Keratinocyte (primary cell): ENCODE measurements at regions not wholly inside any gene's neighbourhood (a gene's known extent, or its start where the extent isn't known, plus 50 kb on each side); places are given as distances from the start of the nearest gene placed in this dataset.

Experiments
- DNase-seq: peaks from one replicate; pipeline ENCODE4 v3.0.0-alpha.2; 2011; ENCODE audit warnings: low read depth, missing footprints, low spot score
- FAIRE-seq: peaks from 2 replicates; lab custom pipeline; 2011; peaks lifted over from hg19 to GRCh38; lab: Jason Lieb, UNC
- H2AFZ ChIP-seq: 2 replicates; pipeline ENCODE4 v1.6.0; 2012; ENCODE audit warnings: low read length, control low read depth, inconsistent platforms; ENCODE audit not compliant: control insufficient read depth
- H3K27ac ChIP-seq: 2 replicates; pipeline ENCODE4 v1.5.1; 2011; ENCODE audit warnings: low read length; ENCODE audit not compliant: control insufficient read depth, insufficient read depth
- H3K27me3 ChIP-seq: 3 replicates; pipeline ENCODE4 v1.6.0; 2011; ENCODE audit warnings: low read length; ENCODE audit not compliant: control insufficient read depth, insufficient read depth; ENCODE audit errors: extremely low read depth
- H3K36me3 ChIP-seq, 2 experiments: 2 replicates in 1 of 2; 3 replicates in 1 of 2; pipeline ENCODE4 v1.5.1; 2011; ENCODE audit warnings: low read length in 2 of 2, mild to moderate bottlenecking in 1 of 2; ENCODE audit not compliant: control insufficient read depth in 2 of 2, insufficient read depth in 2 of 2; ENCODE audit errors: extremely low read depth in 1 of 2
- H3K4me1 ChIP-seq: 3 replicates; pipeline ENCODE4 v1.5.1; 2011; ENCODE audit warnings: low read length; ENCODE audit not compliant: control insufficient read depth, insufficient read depth; ENCODE audit errors: extremely low read depth
- H3K4me2 ChIP-seq: 3 replicates; pipeline ENCODE4 v1.6.0; 2011; ENCODE audit warnings: low read depth, low read length; ENCODE audit not compliant: control insufficient read depth, insufficient read depth; ENCODE audit errors: extremely low read depth
- H3K4me3 ChIP-seq, 3 experiments: fragments of 200-600 bp in 1 of 3; sonication (generic) in 1 of 3; 2 replicates in 2 of 3; 3 replicates in 1 of 3; pipeline ENCODE4 v1.5.1; 2011 to 2016; ENCODE audit warnings: low read length in 3 of 3, mild to moderate bottlenecking in 3 of 3, control low read depth in 2 of 3, inconsistent platforms in 1 of 3, low read depth in 1 of 3, mixed read lengths in 1 of 3, mixed run types in 1 of 3, moderate library complexity in 1 of 3; ENCODE audit not compliant: control insufficient read depth in 2 of 3, insufficient read depth in 2 of 3; ENCODE audit errors: extremely low read depth in 1 of 3
- H3K79me2 ChIP-seq: 2 replicates; pipeline ENCODE4 v1.6.0; 2012; ENCODE audit warnings: low read length; ENCODE audit not compliant: control insufficient read depth, insufficient read depth
- H3K9ac ChIP-seq: 3 replicates; pipeline ENCODE4 v1.6.0; 2011; ENCODE audit warnings: low read length; ENCODE audit not compliant: control insufficient read depth, insufficient read depth; ENCODE audit errors: extremely low read depth
- H3K9me1 ChIP-seq: 3 replicates; pipeline ENCODE4 v1.6.0; 2011; ENCODE audit warnings: low read length; ENCODE audit not compliant: control insufficient read depth, insufficient read depth; ENCODE audit errors: extremely low read depth
- H3K9me3 ChIP-seq: 2 replicates; pipeline ENCODE4 v1.5.1; 2012; ENCODE audit warnings: low read depth, low read length; ENCODE audit not compliant: control insufficient read depth
- H4K20me1 ChIP-seq: 3 replicates; pipeline ENCODE4 v1.6.0; 2011; ENCODE audit warnings: low read length; ENCODE audit not compliant: control insufficient read depth, insufficient read depth; ENCODE audit errors: extremely low read depth
- EZH2 ChIP-seq: IDR thresholded peaks from one replicate; pipeline ENCODE4 v1.6.1; 2012; ENCODE audit warnings: inconsistent platforms, mild to moderate bottlenecking, low read length, moderate library complexity
- dilution Hi-C: fragments of 300-500 bp; cut with MboI; formaldehyde crosslinking; loops from one replicate; pipeline ENCODE4 v1.7.0; 2020; ENCODE audit warnings: low sequenced_read_pairs; ENCODE audit not compliant: extremely low pct_ligation_motif_present
- TF ChIP-seq, protein P1 (sequence below), 3 experiments: IDR thresholded peaks in 1 of 3; conservative IDR thresholded peaks in 1 of 3; optimal IDR thresholded peaks in 1 of 3; 2 replicates in 2 of 3; 3 replicates in 1 of 3; pipeline versions ENCODE3 to v1.5.1; 2011; ENCODE audit warnings: low read length in 3 of 3, mild to moderate bottlenecking in 3 of 3, moderate library complexity in 2 of 3, control low read depth in 1 of 3, inconsistent platforms in 1 of 3; ENCODE audit not compliant: insufficient read depth in 2 of 3; ENCODE audit errors: extremely low read depth in 1 of 3

DNA sequence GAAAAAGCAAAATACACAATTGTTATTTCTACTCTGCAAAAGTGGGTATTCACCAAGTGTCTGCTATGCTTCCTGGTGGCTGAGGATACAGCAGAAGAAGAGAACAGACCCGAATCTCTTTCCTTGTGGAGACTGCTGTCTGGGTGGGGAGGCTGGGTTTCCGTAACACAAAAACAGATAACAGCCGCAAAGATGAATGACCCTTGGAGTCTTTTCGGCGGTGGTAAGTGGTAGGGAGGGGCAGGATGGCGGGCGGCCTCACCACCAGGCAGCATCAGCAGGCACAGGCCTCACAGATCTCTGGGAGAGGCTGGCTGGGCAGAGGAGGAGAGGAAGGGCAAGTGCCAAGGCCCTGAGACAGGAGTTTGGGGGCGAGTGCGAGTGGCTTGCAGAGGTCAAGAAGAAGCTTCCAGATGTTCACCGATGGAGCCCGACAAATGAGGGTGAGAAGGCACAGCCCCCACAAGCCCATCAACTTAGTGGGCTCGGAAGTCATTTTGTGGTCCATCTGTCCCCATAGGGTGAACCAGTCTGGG lies 164.2 kb downstream of the RHOU start:
- H3K79me2 ChIP-seq: no peaks in the 10 kb centered on the region
- FAIRE-seq (no peak), DNase-seq (no peak)
- H3K4me1 ChIP-seq: peaks cover 7% of the 10 kb centered on the region
- H3K27me3 ChIP-seq: peaks cover 45% of the 10 kb centered on the region
- H3K4me3 ChIP-seq: no peak overlapping the region
- TF ChIP-seq EZH2: no peak
- TF ChIP-seq, protein P1, sequence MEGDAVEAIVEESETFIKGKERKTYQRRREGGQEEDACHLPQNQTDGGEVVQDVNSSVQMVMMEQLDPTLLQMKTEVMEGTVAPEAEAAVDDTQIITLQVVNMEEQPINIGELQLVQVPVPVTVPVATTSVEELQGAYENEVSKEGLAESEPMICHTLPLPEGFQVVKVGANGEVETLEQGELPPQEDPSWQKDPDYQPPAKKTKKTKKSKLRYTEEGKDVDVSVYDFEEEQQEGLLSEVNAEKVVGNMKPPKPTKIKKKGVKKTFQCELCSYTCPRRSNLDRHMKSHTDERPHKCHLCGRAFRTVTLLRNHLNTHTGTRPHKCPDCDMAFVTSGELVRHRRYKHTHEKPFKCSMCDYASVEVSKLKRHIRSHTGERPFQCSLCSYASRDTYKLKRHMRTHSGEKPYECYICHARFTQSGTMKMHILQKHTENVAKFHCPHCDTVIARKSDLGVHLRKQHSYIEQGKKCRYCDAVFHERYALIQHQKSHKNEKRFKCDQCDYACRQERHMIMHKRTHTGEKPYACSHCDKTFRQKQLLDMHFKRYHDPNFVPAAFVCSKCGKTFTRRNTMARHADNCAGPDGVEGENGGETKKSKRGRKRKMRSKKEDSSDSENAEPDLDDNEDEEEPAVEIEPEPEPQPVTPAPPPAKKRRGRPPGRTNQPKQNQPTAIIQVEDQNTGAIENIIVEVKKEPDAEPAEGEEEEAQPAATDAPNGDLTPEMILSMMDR (optimal IDR thresholded peaks at IDR 0.05 in 1 of 3, IDR thresholded peaks at IDR 0.05 in 1 of 3, conservative IDR thresholded peaks at IDR 0.05 in 1 of 3; ENCODE audit: extremely low read depth in 1 of 3, insufficient read depth in 2 of 3, low read length in 3 of 3): no peak
- dilution Hi-C loops: no loop called here
- peaks cover 3% of the 10 kb centered on the region for H4K20me1 ChIP-seq
- H3K9ac ChIP-seq: no peak overlapping the region
- H3K4me2 ChIP-seq: no peak overlapping the region
- H3K36me3 ChIP-seq: no peaks in the 10 kb centered on the region
- H3K9me3 ChIP-seq: no peaks in the 10 kb centered on the region
- H3K27ac ChIP-seq: no peak overlapping the region
- H2AFZ ChIP-seq: no peak overlapping the region
- no peaks in the 10 kb centered on the region for H3K9me1 ChIP-seq

DNA sequence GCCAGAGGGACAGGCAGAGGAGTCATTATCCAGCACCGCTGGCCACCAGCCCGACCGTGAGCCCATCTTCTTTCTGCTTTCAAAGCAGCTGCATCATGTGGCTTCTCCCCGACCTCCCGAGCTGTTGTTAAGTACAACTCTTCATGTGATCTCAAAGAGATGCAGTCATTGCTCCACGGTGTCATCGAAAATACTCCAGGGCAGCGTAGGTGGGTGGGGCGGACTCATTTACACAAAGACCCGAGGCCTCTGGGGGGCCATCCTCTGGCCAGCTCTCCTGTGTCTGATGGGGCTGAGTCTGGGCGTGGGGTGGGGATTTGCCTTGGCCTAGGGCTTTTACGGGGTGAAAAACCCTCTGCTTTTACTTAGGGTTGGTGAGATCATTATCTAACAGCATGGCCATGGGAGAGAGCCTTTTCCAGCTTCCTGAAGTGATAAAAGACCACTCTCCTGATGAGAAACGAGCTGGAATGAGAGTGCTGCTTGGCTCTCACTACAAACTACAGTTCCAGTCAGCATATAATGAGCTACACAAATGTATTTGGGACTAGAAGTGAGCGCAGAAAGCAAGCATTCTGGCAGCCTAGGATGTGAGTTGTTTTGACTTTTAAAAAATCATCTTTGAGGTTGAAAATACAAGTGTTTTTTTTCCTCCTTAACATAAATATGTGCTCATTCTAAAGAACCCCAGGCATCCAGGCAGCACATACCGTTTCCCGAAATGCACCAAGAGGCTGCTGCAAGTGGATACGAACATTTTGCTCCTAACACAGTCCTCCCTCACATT lies 165.0 kb downstream of the RHOU start:
- Histone ChIP-seq H3K4me2 (no peak overlapping the region), H2AFZ (no peak overlapping the region), H3K9me3 (no peaks in the 10 kb centered on the region), H3K27ac (no peak overlapping the region), H3K9me1 (no peaks in the 10 kb centered on the region), H4K20me1 (peaks cover 3% of the 10 kb centered on the region), H3K4me3 (no peak overlapping the region), H3K79me2 (no peaks in the 10 kb centered on the region), H3K9ac (no peak overlapping the region), H3K36me3 (no peaks in the 10 kb centered on the region), H3K4me1 (peaks cover 7% of the 10 kb centered on the region), H3K27me3 (peaks cover 50% of the 10 kb centered on the region)
- no peak for TF ChIP-seq EZH2
- TF ChIP-seq, protein P1 (optimal IDR thresholded peaks at IDR 0.05 in 1 of 3, IDR thresholded peaks at IDR 0.05 in 1 of 3, conservative IDR thresholded peaks at IDR 0.05 in 1 of 3; ENCODE audit: extremely low read depth in 1 of 3, insufficient read depth in 2 of 3, low read length in 3 of 3): no peak
- FAIRE-seq (no peak), DNase-seq (no peak)
- dilution Hi-C loops: no loop called here
